ENCODE measurements at regions not wholly inside any gene's neighbourhood (a gene's known extent, or its start where the extent isn't known, plus 50 kb on each side); places are given as distances from the start of the nearest gene placed in this dataset.

GRCh38 chr5:163079618-163080017, 357.8 kb upstream of the CCNG1 start:
- H2BK15ac ChIP-seq (ENCODE audit: low read depth, low read length), result no peak overlapping the region
- no peak overlapping the region for H3K9ac ChIP-seq (ENCODE audit: extremely low read depth, insufficient read length, low read length)
- no peak overlapping the region for H3T11ph ChIP-seq (ENCODE audit: low read length)
- H3K27me3 ChIP-seq (ENCODE audit: insufficient read depth, low read length), result no peaks in the 10 kb centered on the region
- DNase-seq, result no peak
- TF ChIP-seq, protein P1, sequence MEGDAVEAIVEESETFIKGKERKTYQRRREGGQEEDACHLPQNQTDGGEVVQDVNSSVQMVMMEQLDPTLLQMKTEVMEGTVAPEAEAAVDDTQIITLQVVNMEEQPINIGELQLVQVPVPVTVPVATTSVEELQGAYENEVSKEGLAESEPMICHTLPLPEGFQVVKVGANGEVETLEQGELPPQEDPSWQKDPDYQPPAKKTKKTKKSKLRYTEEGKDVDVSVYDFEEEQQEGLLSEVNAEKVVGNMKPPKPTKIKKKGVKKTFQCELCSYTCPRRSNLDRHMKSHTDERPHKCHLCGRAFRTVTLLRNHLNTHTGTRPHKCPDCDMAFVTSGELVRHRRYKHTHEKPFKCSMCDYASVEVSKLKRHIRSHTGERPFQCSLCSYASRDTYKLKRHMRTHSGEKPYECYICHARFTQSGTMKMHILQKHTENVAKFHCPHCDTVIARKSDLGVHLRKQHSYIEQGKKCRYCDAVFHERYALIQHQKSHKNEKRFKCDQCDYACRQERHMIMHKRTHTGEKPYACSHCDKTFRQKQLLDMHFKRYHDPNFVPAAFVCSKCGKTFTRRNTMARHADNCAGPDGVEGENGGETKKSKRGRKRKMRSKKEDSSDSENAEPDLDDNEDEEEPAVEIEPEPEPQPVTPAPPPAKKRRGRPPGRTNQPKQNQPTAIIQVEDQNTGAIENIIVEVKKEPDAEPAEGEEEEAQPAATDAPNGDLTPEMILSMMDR (conservative IDR thresholded peaks at IDR 0.05), result peak; percentile 69
- no peak overlapping the region for H4K5ac ChIP-seq (ENCODE audit: insufficient read length, low read depth, low read length)
- Mint-ChIP-seq H3K36me3 (ENCODE audit: insufficient read depth in 1 of 3, low read depth in 3 of 3) (peaks cover 2 to 16% (median 7%) of the 10 kb centered on the region in 3 experiments; a peak in 6 of 7 replicates), H3K4me3 (no peak overlapping the region), H3K27ac (no peak overlapping the region), H3K27me3 (ENCODE audit: low read depth) (no peaks in the 10 kb centered on the region), H3K9me3 (peaks cover 14 to 17% of the 10 kb centered on the region in 2 experiments), H3K4me1 (no peaks in the 10 kb centered on the region)
- no peaks in the 10 kb centered on the region for H3K79me1 ChIP-seq (ENCODE audit: insufficient read depth, low read depth, low read length, poor library complexity, severe bottlenecking)
- no peak overlapping the region for H2BK20ac ChIP-seq (ENCODE audit: low read depth, low read length, poor library complexity, severe bottlenecking)
- no peak overlapping the region for H3K23ac ChIP-seq (ENCODE audit: insufficient read length, low read depth, low read length)
- no peak overlapping the region for H2BK12ac ChIP-seq (ENCODE audit: insufficient read length, low read depth, low read length)
- no peak overlapping the region for H2AK5ac ChIP-seq (ENCODE audit: insufficient read length, low read length)
- no peaks in the 10 kb centered on the region for H4K20me1 ChIP-seq (ENCODE audit: control insufficient read depth, insufficient read depth, insufficient read length)
- H3K4me2 ChIP-seq (ENCODE audit: insufficient read depth, insufficient read length, low read length), result no peak overlapping the region
- no peak overlapping the region for H2BK120ac ChIP-seq (ENCODE audit: low read depth, low read length, poor library complexity, severe bottlenecking)
- no peaks in the 10 kb centered on the region for H3K79me2 ChIP-seq (ENCODE audit: insufficient read depth, low read length)
- H4K8ac ChIP-seq (replicated peaks; ENCODE audit: insufficient read length, low read depth, low read length), result no peak overlapping the region
- no peak overlapping the region for H3K27ac ChIP-seq (ENCODE audit: insufficient read length, low read depth, low read length)
- H3K9me3 ChIP-seq (ENCODE audit: control insufficient read depth, low read depth, low read length), result no peaks in the 10 kb centered on the region
- H2AFZ ChIP-seq (ENCODE audit: low read length), result no peak overlapping the region
- no peak overlapping the region for H3K56ac ChIP-seq (ENCODE audit: insufficient read length, low read depth, low read length)
- H3K4me1 ChIP-seq (ENCODE audit: insufficient read depth, low read length), result no peaks in the 10 kb centered on the region
- H3K23me2 ChIP-seq (ENCODE audit: insufficient read length, low read depth, low read length, poor library complexity, severe bottlenecking), result no peaks in the 10 kb centered on the region
- H2BK5ac ChIP-seq (ENCODE audit: insufficient read length, low read length), result no peak overlapping the region
- no CpG with 5 or more reads among the region's 3 CpGs for WGBS (ENCODE audit: extremely low coverage, insufficient read length, low lambda C conversion rate)
- no peak overlapping the region for H3K14ac ChIP-seq (ENCODE audit: insufficient read depth, low read length)
- no peak overlapping the region for H3K18ac ChIP-seq (ENCODE audit: insufficient read length, low read depth, low read length)
- no peak overlapping the region for H4K91ac ChIP-seq (ENCODE audit: insufficient read length, low read depth, low read length)
- no peak overlapping the region for H3K4ac ChIP-seq (ENCODE audit: low read depth, low read length)
